OCI-LY1 (cell line): ENCODE measurements at regions not wholly inside any gene's neighbourhood (a gene's known extent, or its start where the extent isn't known, plus 50 kb on each side); places are given as distances from the start of the nearest gene placed in this dataset.

Source experiments
- H2AFZ ChIP-seq: fragments of 200-600 bp; sonication (generic), shearing (Covaris generic); 2 replicates; pipeline ENCODE4 v1.6.0; 2014; ENCODE audit warnings: antibody characterized with exemption, mild to moderate bottlenecking, low read length
- H3F3A ChIP-seq: fragments of 200-600 bp; sonication (generic), shearing (Covaris generic); 2 replicates; pipeline ENCODE4 v1.6.0; 2014; ENCODE audit warnings: mild to moderate bottlenecking, antibody characterized with exemption, low read length, moderate library complexity; ENCODE audit not compliant: insufficient read depth
- H3K27ac ChIP-seq: fragments of 200-600 bp; sonication (generic); 2 replicates; pipeline ENCODE4 v1.5.1; 2014; ENCODE audit warnings: low read length, mixed run types, mild to moderate bottlenecking, low read depth; ENCODE audit not compliant: poor library complexity, severe bottlenecking
- H3K27me3 ChIP-seq: fragments of 200-600 bp; sonication (generic); 2 replicates; pipeline ENCODE4 v1.6.0; 2014; ENCODE audit warnings: antibody characterized with exemption, mild to moderate bottlenecking, low read length, moderate library complexity; ENCODE audit not compliant: insufficient read depth
- H3K36me3 ChIP-seq: fragments of 200-600 bp; sonication (generic); 2 replicates; pipeline ENCODE4 v1.6.1; 2014; ENCODE audit warnings: mild to moderate bottlenecking, antibody characterized with exemption, low read length, moderate library complexity, mixed read lengths; ENCODE audit not compliant: insufficient read depth
- H3K4me1 ChIP-seq: fragments of 200-600 bp; sonication (generic); 2 replicates; pipeline ENCODE4 v1.5.1; 2014; ENCODE audit warnings: mild to moderate bottlenecking, low read length, moderate library complexity; ENCODE audit not compliant: insufficient read depth, severe bottlenecking
- H3K4me2 ChIP-seq: fragments of 200-600 bp; sonication (generic), shearing (Covaris generic); 2 replicates; pipeline ENCODE4 v1.6.1; 2014; ENCODE audit warnings: low read length
- H3K4me3 ChIP-seq: fragments of 200-600 bp; sonication (generic); 2 replicates; pipeline ENCODE4 v1.5.1; 2014; ENCODE audit warnings: low read length, low read depth, mild to moderate bottlenecking, mixed read lengths; ENCODE audit not compliant: poor library complexity, severe bottlenecking
- H3K79me2 ChIP-seq: fragments of 200-600 bp; shearing (Covaris generic); 2 replicates; pipeline ENCODE4 v1.6.1; 2016; ENCODE audit warnings: mixed run types, low read length, mixed read lengths; ENCODE audit not compliant: insufficient read depth
- H3K9ac ChIP-seq: fragments of 200-600 bp; sonication (generic), shearing (Covaris generic); 2 replicates; pipeline ENCODE4 v1.6.1; 2014; ENCODE audit warnings: mild to moderate bottlenecking, low read length, mixed read lengths
- H3K9me2 ChIP-seq: fragments of 200-600 bp; sonication (generic), shearing (Covaris generic); 2 replicates; pipeline ENCODE4 v1.6.1; 2014; ENCODE audit warnings: low read depth, mild to moderate bottlenecking, low read length, mixed read lengths
- H3K9me3 ChIP-seq: fragments of 200-600 bp; shearing (Covaris generic); 2 replicates; pipeline ENCODE4 v1.6.1; 2014; ENCODE audit warnings: low read length, mixed read lengths
- H4K20me1 ChIP-seq: fragments of 200-600 bp; sonication (generic), shearing (Covaris generic); 2 replicates; pipeline ENCODE4 v1.6.0; 2016; ENCODE audit warnings: mild to moderate bottlenecking, low read length; ENCODE audit not compliant: insufficient read depth
- CTCF ChIP-seq: fragments of 200-600 bp; sonication (generic), shearing (Covaris generic); IDR thresholded peaks from 2 replicates; pipeline ENCODE4 v1.5.1; 2017; ENCODE audit warnings: mild to moderate bottlenecking, antibody characterized with exemption, low read length, moderate library complexity, mixed read lengths
- EZH2 ChIP-seq: fragments of 200-600 bp; sonication (generic), shearing (Covaris generic); IDR thresholded peaks from 2 replicates; pipeline ENCODE4 v1.8.0; 2017; ENCODE audit warnings: borderline replicate concordance, mixed run types, mild to moderate bottlenecking, antibody characterized with exemption, low read length, moderate library complexity, mixed read lengths

GRCh38 chr6:155548576-155548975 lies 92.9 kb upstream of the NOX3 start:
- Histone ChIP-seq H3K79me2 (no peaks in the 10 kb centered on the region), H3K9ac (no peak overlapping the region), H2AFZ (no peak overlapping the region), H3K27ac (no peak overlapping the region), H4K20me1 (no peaks in the 10 kb centered on the region), H3K36me3 (no peaks in the 10 kb centered on the region), H3K4me1 (no peaks in the 10 kb centered on the region), H3K4me3 (no peak overlapping the region), H3K9me3 (no peaks in the 10 kb centered on the region), H3F3A (no peaks in the 10 kb centered on the region), H3K9me2 (no peaks in the 10 kb centered on the region), H3K27me3 (no peaks in the 10 kb centered on the region), H3K4me2 (no peak overlapping the region)
- TF ChIP-seq CTCF: no peak

GRCh38 chr6:155544677-155545076 lies 89.0 kb upstream of the NOX3 start:
- no peak overlapping the region for H3K4me3 ChIP-seq
- H3K27ac ChIP-seq: no peak overlapping the region
- H3K4me1 ChIP-seq: no peaks in the 10 kb centered on the region
- H3K9me3 ChIP-seq: no peaks in the 10 kb centered on the region
- no peak overlapping the region for H3K9ac ChIP-seq
- H3K36me3 ChIP-seq: no peaks in the 10 kb centered on the region
- H2AFZ ChIP-seq: no peak overlapping the region
- H3F3A ChIP-seq: no peaks in the 10 kb centered on the region
- no peak overlapping the region for H3K4me2 ChIP-seq
- H3K27me3 ChIP-seq: no peaks in the 10 kb centered on the region
- no peaks in the 10 kb centered on the region for H4K20me1 ChIP-seq
- no peaks in the 10 kb centered on the region for H3K9me2 ChIP-seq
- TF ChIP-seq EZH2: no peak
- no peaks in the 10 kb centered on the region for H3K79me2 ChIP-seq

- H3F3A ChIP-seq: no peaks in the 10 kb centered on the region
- H3K79me2 ChIP-seq: no peaks in the 10 kb centered on the region
- no peak for TF ChIP-seq CTCF
- TF ChIP-seq EZH2: no peak
- no peak overlapping the region for H3K4me3 ChIP-seq
- no peaks in the 10 kb centered on the region for H3K27me3 ChIP-seq
- H3K4me1 ChIP-seq: no peaks in the 10 kb centered on the region
- no peak overlapping the region for H3K27ac ChIP-seq
- H3K9ac ChIP-seq: no peak overlapping the region
- H3K36me3 ChIP-seq: no peaks in the 10 kb centered on the region
- H3K9me3 ChIP-seq: no peaks in the 10 kb centered on the region
- H2AFZ ChIP-seq: no peak overlapping the region
- no peaks in the 10 kb centered on the region for H4K20me1 ChIP-seq
- no peak overlapping the region for H3K4me2 ChIP-seq
- no peaks in the 10 kb centered on the region for H3K9me2 ChIP-seq
Observed at GRCh38 chr6:155543166-155543847, 87.7 kb upstream of the NOX3 start.

- Histone ChIP-seq H3K36me3 (no peaks in the 10 kb centered on the region), H3K27me3 (no peaks in the 10 kb centered on the region), H3K4me2 (no peak overlapping the region), H2AFZ (no peak overlapping the region), H4K20me1 (no peaks in the 10 kb centered on the region), H3K4me1 (no peaks in the 10 kb centered on the region), H3K79me2 (no peaks in the 10 kb centered on the region), H3K9me2 (no peaks in the 10 kb centered on the region), H3K9ac (no peak overlapping the region), H3K9me3 (no peaks in the 10 kb centered on the region), H3F3A (no peaks in the 10 kb centered on the region), H3K27ac (no peak overlapping the region), H3K4me3 (no peak overlapping the region)
- no peak for TF ChIP-seq EZH2
- no peak for TF ChIP-seq CTCF
Observed at GRCh38 chr6:155542036-155542435, 86.4 kb upstream of the NOX3 start.
